HCT116 (cell line): ENCODE measurements at regions not wholly inside any gene's neighbourhood (a gene's known extent, or its start where the extent isn't known, plus 50 kb on each side); places are given as distances from the start of the nearest gene placed in this dataset.

Experiments
- ATAC-seq: fragments of 200-7000 bp; cut with Tn5 transposase; 2 replicates; pipeline ENCODE4 v1.9.1; 2020; ENCODE audit warnings: mild to moderate bottlenecking, moderate library complexity
- BruUV-seq: library from RNA; stranded (reverse); fragments of 400-500 nt; replicated peaks from 2 replicates; lab custom pipeline; 2021; lab: Mats Ljungman, UMichigan
- CTCF ChIA-PET: fragments of 300-600 bp; sonication (Branson Sonifier 250); formaldehyde crosslinking; loops from one replicate; lab custom pipeline; 2021; ENCODE audit warnings: antibody characterized with exemption; lab: Charles Lee
- POLR2A ChIA-PET: fragments of 300-600, 350-600 bp; sonication (Branson Sonifier 250); formaldehyde crosslinking; loops from one replicate; lab custom pipeline; 2021; ENCODE audit warnings: antibody characterized with exemption; lab: Charles Lee
- RAD21 ChIA-PET, 2 experiments: fragments of 300-600 bp; sonication (Branson Sonifier 250); formaldehyde crosslinking; loops; one replicate each; lab custom pipeline; 2023; ENCODE audit warnings: low total read pairs in 2 of 2; ENCODE audit not compliant: uncharacterized antibody in 2 of 2, unreplicated experiment in 2 of 2, low non-redundant PET in 1 of 2; lab: Charles Lee
- DNase-seq: peaks from one replicate; pipeline ENCODE4 v3.0.0-alpha.2; 2010; ENCODE audit warnings: low read depth, low spot score
- H2AFZ ChIP-seq: fragments of 200-600 bp; shearing (Covaris generic), sonication (generic); 2 replicates; pipeline ENCODE4 v1.6.1; 2017; ENCODE audit warnings: low read depth, mixed run types, mixed read lengths, antibody characterized with exemption, low read length; ENCODE audit not compliant: poor library complexity, severe bottlenecking
- H3K27ac ChIP-seq: 2 replicates; pipeline ENCODE4 v1.5.1; 2012; ENCODE audit warnings: low read depth, low read length
- H3K27me3 ChIP-seq: fragments of 200-600 bp; sonication (generic); 2 replicates; pipeline ENCODE4 v1.6.1; 2016; ENCODE audit warnings: mixed run types, low read length, mixed read lengths; ENCODE audit not compliant: insufficient read depth
- H3K36me3 ChIP-seq, 2 experiments: fragments of 200-500 bp in 1 of 2; fragments of 200-600 bp in 1 of 2; sonication (Bioruptor generic) in 1 of 2; sonication (generic) in 1 of 2; 2 replicates each; pipeline versions ENCODE4 v1.5.1 to v1.6.1; 2014 to 2016; ENCODE audit warnings: low read length in 2 of 2, inconsistent platforms in 1 of 2, mixed read lengths in 1 of 2, mixed run types in 1 of 2; ENCODE audit not compliant: insufficient read depth in 2 of 2, control insufficient read depth in 1 of 2
- H3K4me1 ChIP-seq, 2 experiments: fragments of 200-600 bp in 1 of 2; sonication (generic) in 1 of 2; 2 replicates each; pipeline versions ENCODE4 v1.5.1 to v1.6.1; 2012 to 2017; ENCODE audit warnings: low read length in 2 of 2, inconsistent platforms in 1 of 2, mild to moderate bottlenecking in 1 of 2, mixed read lengths in 1 of 2, mixed run types in 1 of 2, moderate library complexity in 1 of 2; ENCODE audit not compliant: insufficient read depth in 2 of 2, control insufficient read depth in 1 of 2
- H3K4me2 ChIP-seq: fragments of 200-600 bp; sonication (generic); 2 replicates; pipeline ENCODE4 v1.6.1; 2017; ENCODE audit warnings: mixed run types, low read length, mixed read lengths
- H3K4me3 ChIP-seq, 2 experiments: fragments of 200-600 bp in 1 of 2; sonication (generic) in 1 of 2; replicated peaks in 1 of 2; 2 replicates each; pipeline ENCODE4 v1.5.1; 2011 to 2016; ENCODE audit warnings: low read length in 2 of 2, control low read depth in 1 of 2, low read depth in 1 of 2, mild to moderate bottlenecking in 1 of 2, mixed read lengths in 1 of 2, mixed run types in 1 of 2
- H3K79me2 ChIP-seq: fragments of 200-600 bp; sonication (generic); 2 replicates; pipeline ENCODE4 v1.6.1; 2017; ENCODE audit warnings: mild to moderate bottlenecking, mixed run types, low read length, moderate library complexity, mixed read lengths; ENCODE audit not compliant: insufficient read depth
- H3K9ac ChIP-seq: fragments of 200-600 bp; sonication (generic); 2 replicates; pipeline ENCODE4 v1.6.1; 2016; ENCODE audit warnings: low read length, mixed read lengths
- H3K9me2 ChIP-seq: fragments of 200-600 bp; sonication (generic), shearing (Covaris generic); 2 replicates; pipeline ENCODE4 v1.6.1; 2017; ENCODE audit warnings: mixed run types, mild to moderate bottlenecking, moderate library complexity; ENCODE audit not compliant: insufficient read depth
- H3K9me3 ChIP-seq, 2 experiments: fragments of 200-500 bp in 1 of 2; fragments of 200-600 bp in 1 of 2; sonication (Bioruptor generic) in 1 of 2; sonication (generic) in 1 of 2; 2 replicates each; pipeline ENCODE4 v1.6.1; 2014 to 2017; ENCODE audit warnings: low read length in 2 of 2, mixed read lengths in 2 of 2, inconsistent platforms in 1 of 2, low read depth in 1 of 2, mild to moderate bottlenecking in 1 of 2, mixed run types in 1 of 2, moderate library complexity in 1 of 2; ENCODE audit not compliant: control insufficient read depth in 1 of 2, insufficient read depth in 1 of 2
- H4K20me1 ChIP-seq: fragments of 200-600 bp; sonication (generic), shearing (Covaris generic); 2 replicates; pipeline ENCODE4 v1.6.1; 2017; ENCODE audit warnings: mixed run types, mild to moderate bottlenecking, moderate library complexity; ENCODE audit not compliant: insufficient read depth
- CTCF ChIP-seq, 3 experiments: fragments of 200-600 bp in 1 of 3; sonication (generic) in 1 of 3; IDR thresholded peaks in 2 of 3; conservative IDR thresholded peaks in 1 of 3; 2 replicates each; pipeline ENCODE4 v1.5.1; 2012 to 2017; ENCODE audit warnings: low read depth in 2 of 3, low read length in 2 of 3, antibody characterized with exemption in 1 of 3, borderline replicate concordance in 1 of 3, control low read depth in 1 of 3, mild to moderate bottlenecking in 1 of 3, mixed read lengths in 1 of 3, mixed run types in 1 of 3, moderate library complexity in 1 of 3; ENCODE audit not compliant: insufficient read depth in 1 of 3
- ELF1 ChIP-seq: IDR thresholded peaks from 2 replicates; pipeline ENCODE4 v1.6.1; 2012; ENCODE audit warnings: low read depth, borderline replicate concordance
- EZH2phosphoT487 ChIP-seq: fragments of 200-600 bp; IDR thresholded peaks from 2 replicates; pipeline ENCODE4 v1.6.1; 2018; ENCODE audit warnings: antibody characterized with exemption, borderline replicate concordance
- FOSL1 ChIP-seq: IDR thresholded peaks from 2 replicates; pipeline ENCODE4 v1.6.1; 2012; ENCODE audit warnings: low read depth
- JUND ChIP-seq: IDR thresholded peaks from 2 replicates; pipeline ENCODE4 v1.6.1; 2012
- POLR2A ChIP-seq: IDR thresholded peaks from 2 replicates; pipeline ENCODE4 v1.7.0; 2011; ENCODE audit warnings: borderline replicate concordance; ENCODE audit not compliant: insufficient read depth, insufficient read length; ENCODE audit errors: extremely low read depth
- POLR2AphosphoS5 ChIP-seq: IDR thresholded peaks from 2 replicates; pipeline ENCODE4 v1.6.1; 2011; ENCODE audit warnings: mild to moderate bottlenecking, low read depth, low read length, moderate library complexity
- REST ChIP-seq: IDR thresholded peaks from 2 replicates; pipeline ENCODE4 v1.6.1; 2012; ENCODE audit warnings: low read depth
- YY1 ChIP-seq: IDR thresholded peaks from 2 replicates; pipeline ENCODE4 v1.6.1; 2011; ENCODE audit warnings: low read length, low read depth, moderate library complexity, mild to moderate bottlenecking; ENCODE audit not compliant: insufficient replicate concordance; ENCODE audit errors: extremely low read depth
- ZBTB33 ChIP-seq: IDR thresholded peaks from 2 replicates; pipeline ENCODE4 v1.6.1; 2011; ENCODE audit warnings: mild to moderate bottlenecking, low read length, moderate library complexity; ENCODE audit not compliant: insufficient replicate concordance; ENCODE audit errors: extremely low read depth
- ZFX ChIP-seq: fragments of 450-650 bp; IDR thresholded peaks from 2 replicates; pipeline ENCODE4 v1.6.1; 2017
- intact Hi-C: fragments of 100-400 bp; cut with micrococcal nuclease; formaldehyde crosslinking; loops from 2 replicates; pipeline ENCODE4 v1.10.0; 2022

GRCh38 chr1:81225789-81226602 lies 574.7 kb upstream of the ADGRL2 start:
- no peaks in the 10 kb centered on the region for H3K4me1 ChIP-seq
- POLR2A ChIA-PET: no interaction called here
- CTCF ChIA-PET: no interaction called here
- no peak overlapping the region for H2AFZ ChIP-seq
- no peak overlapping the region for H3K4me3 ChIP-seq
- DNase-seq (no peak), ATAC-seq (no peak)
- H4K20me1 ChIP-seq: no peaks in the 10 kb centered on the region
- no peaks in the 10 kb centered on the region for H3K36me3 ChIP-seq
- no peaks in the 10 kb centered on the region for H3K9me2 ChIP-seq
- TF ChIP-seq ZBTB33 (no peak), ELF1 (no peak), YY1 (no peak), FOSL1 (no peak), POLR2A (no peak), CTCF (IDR thresholded peaks at IDR 0.05 in 2 of 3, conservative IDR thresholded peaks at IDR 0.05 in 1 of 3; ENCODE audit: borderline replicate concordance in 1 of 3, insufficient read depth in 1 of 3, low read depth in 2 of 3, low read length in 2 of 3) (no peak), ZFX (no peak), REST (no peak), POLR2AphosphoS5 (no peak), EZH2phosphoT487 (no peak), JUND (no peak)
- H3K27me3 ChIP-seq: no peaks in the 10 kb centered on the region
- intact Hi-C loops: loop anchor here (10.0 kb wide), 1 partner anchor 431 kb away; no protein-coding TSS in a partner anchor
- H3K4me2 ChIP-seq: no peak overlapping the region
- BruUV-seq: no TSS peak
- H3K9me3 ChIP-seq: peaks cover 0 to 5% of the 10 kb centered on the region in 2 experiments; a peak in 1 of 4 replicates
- H3K79me2 ChIP-seq: no peaks in the 10 kb centered on the region
- H3K9ac ChIP-seq: no peak overlapping the region
- H3K27ac ChIP-seq: no peak overlapping the region
- RAD21 ChIA-PET: no interaction called here
